SK-N-MC (cell line): ENCODE measurements at regions not wholly inside any gene's neighbourhood (a gene's known extent, or its start where the extent isn't known, plus 50 kb on each side); places are given as distances from the start of the nearest gene placed in this dataset.

Source experiments
- DNase-seq: peaks from one replicate; pipeline ENCODE4 v3.0.0-alpha.2; 2011; ENCODE audit warnings: low read depth, low spot score
- H3K27ac ChIP-seq: fragments of 200-600 bp; sonication (generic); 2 replicates; pipeline ENCODE4 v1.5.1; 2016; ENCODE audit warnings: mixed run types
- H3K36me3 ChIP-seq: fragments of 200-600 bp; sonication (generic); 2 replicates; pipeline ENCODE4 v1.6.1; 2017; ENCODE audit warnings: antibody characterized with exemption, low read length, mixed read lengths; ENCODE audit not compliant: insufficient read depth
- H3K4me3 ChIP-seq: fragments of 200-600 bp; sonication (generic); 2 replicates; pipeline ENCODE4 v1.5.1; 2016
- H3K9ac ChIP-seq: fragments of 200-600 bp; sonication (generic); 2 replicates; pipeline ENCODE4 v1.8.0; 2017; ENCODE audit warnings: mixed run types, mixed read lengths; ENCODE audit not compliant: insufficient read length
- H3K9me3 ChIP-seq: fragments of 200-600 bp; sonication (generic); 2 replicates; pipeline ENCODE4 v1.6.1; 2017; ENCODE audit warnings: low read depth, mild to moderate bottlenecking, antibody characterized with exemption, low read length, moderate library complexity, mixed read lengths
- EZH2 ChIP-seq: fragments of 200-600 bp; sonication (generic); IDR thresholded peaks from one replicate; pipeline ENCODE4 v1.6.1; 2017; ENCODE audit warnings: antibody characterized with exemption
- FOXP2 ChIP-seq: optimal IDR thresholded peaks from 2 replicates; pipeline ENCODE3; 2011; ENCODE audit warnings: mild to moderate bottlenecking, moderate library complexity; ENCODE audit not compliant: insufficient read depth; ENCODE audit errors: extremely low read length, control extremely low read depth
- POLR2AphosphoS5 ChIP-seq: IDR thresholded peaks from 2 replicates; pipeline ENCODE4 v1.6.1; 2012; ENCODE audit warnings: mild to moderate bottlenecking, low read depth, low read length, borderline replicate concordance

DNA sequence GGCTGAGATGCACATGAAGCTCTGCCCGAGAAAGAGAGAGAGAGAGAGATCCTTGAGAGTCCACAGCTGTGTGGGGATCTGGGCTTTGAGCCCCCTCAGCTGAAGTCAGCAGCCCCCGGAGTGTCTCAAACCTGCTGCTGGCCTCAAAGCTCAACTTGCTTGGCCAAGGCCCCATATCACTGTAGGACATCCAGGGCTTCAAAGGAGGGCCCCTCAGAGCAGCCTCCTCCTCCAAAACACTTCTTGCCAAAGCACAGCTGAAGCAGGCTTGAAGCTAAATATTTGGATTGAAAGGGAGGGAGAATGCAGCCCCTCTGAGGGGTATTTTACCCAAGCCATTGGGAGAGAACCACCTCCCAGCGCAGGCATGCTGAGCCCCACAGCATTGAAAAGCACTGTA, 357.6 kb downstream of the OSR1 start:
- no peaks in the 10 kb centered on the region for H3K36me3 ChIP-seq
- no peak overlapping the region for H3K27ac ChIP-seq
- no peak for DNase-seq
- H3K9me3 ChIP-seq: no peaks in the 10 kb centered on the region
- H3K9ac ChIP-seq: no peak overlapping the region
- TF ChIP-seq EZH2: no peak
- TF ChIP-seq FOXP2: no peak
- no peak for TF ChIP-seq POLR2AphosphoS5
- H3K4me3 ChIP-seq: no peak overlapping the region

DNA sequence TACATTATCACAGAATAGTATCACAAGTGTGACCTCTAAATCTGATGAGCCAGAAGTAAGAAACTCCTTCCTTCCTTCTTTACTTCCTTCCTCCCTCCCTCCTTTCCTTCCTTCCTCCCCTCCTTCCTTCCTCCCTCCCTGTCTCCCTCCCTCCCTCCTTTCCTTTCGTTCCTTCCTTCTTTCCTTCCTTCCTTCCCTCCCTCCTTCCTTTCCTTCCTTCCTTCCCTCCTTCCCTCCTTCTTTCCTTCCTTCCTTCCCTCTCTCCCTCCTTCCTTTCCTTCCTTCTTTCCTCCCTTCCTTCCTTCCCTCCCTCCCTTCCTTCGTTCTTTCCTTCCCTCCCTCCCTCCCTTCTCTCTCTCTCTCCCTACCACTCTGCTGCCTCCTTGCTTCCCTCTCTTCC, 359.2 kb downstream of the OSR1 start:
- Histone ChIP-seq H3K36me3 (no peaks in the 10 kb centered on the region), H3K27ac (no peak overlapping the region), H3K9ac (no peak overlapping the region), H3K4me3 (no peak overlapping the region), H3K9me3 (no peaks in the 10 kb centered on the region)
- TF ChIP-seq POLR2AphosphoS5: no peak
- TF ChIP-seq EZH2: no peak
- TF ChIP-seq FOXP2: no peak
- DNase-seq: no peak

DNA sequence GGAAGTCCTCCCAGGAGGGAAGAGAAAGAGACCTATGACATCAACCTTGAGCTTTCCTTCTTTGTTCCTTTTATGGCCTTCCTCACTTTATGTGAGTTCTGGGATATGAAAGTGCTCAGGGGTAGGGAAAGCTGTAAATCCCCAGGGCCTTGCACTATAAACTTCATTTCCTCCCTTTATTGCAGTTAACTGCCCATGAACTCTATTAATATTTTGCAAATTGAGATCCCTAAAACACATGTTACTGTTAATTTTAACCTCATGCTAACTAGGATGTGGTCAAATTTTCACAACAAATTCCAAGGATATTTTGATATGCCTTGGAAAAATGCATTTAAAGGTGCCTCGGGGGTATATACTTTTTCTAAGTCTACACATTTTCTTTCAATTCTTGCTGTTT, 359.9 kb downstream of the OSR1 start:
- H3K9ac ChIP-seq: no peak overlapping the region
- no peak overlapping the region for H3K27ac ChIP-seq
- no peaks in the 10 kb centered on the region for H3K9me3 ChIP-seq
- DNase-seq: no peak
- no peak overlapping the region for H3K4me3 ChIP-seq
- TF ChIP-seq FOXP2 (no peak), EZH2 (no peak), POLR2AphosphoS5 (no peak)
- H3K36me3 ChIP-seq: no peaks in the 10 kb centered on the region

DNA sequence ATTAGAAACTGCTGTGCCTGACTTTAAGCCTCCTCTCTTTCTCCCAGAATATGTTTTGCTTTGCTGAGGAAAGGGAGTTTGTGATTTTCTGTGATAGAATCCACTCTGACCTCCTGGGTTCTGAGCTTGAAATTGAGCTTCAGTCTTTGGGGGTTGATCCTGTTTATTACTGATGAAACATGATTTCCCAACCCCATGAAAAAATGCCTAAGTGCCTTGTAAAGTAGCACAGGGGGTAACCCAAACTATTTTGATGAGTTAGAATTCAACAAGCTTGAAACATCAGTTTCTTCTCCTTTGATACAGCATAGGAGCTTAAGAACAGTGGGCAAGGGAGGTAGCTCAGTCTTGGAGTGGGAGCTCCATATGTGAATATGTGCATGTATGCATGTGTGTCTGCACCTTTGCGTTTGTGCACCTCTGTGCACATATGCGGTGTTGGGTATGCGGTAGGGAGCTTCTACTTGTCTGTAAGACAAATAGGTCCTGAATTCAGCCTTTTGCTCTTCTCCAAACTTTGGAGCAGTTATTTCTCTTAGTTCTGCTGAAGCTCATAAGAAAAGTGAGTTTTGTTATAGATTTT, 364.6 kb downstream of the OSR1 start:
- Histone ChIP-seq H3K9me3 (no peaks in the 10 kb centered on the region), H3K36me3 (no peaks in the 10 kb centered on the region), H3K9ac (no peak overlapping the region), H3K4me3 (no peak overlapping the region), H3K27ac (no peak overlapping the region)
- TF ChIP-seq EZH2 (no peak), POLR2AphosphoS5 (no peak), FOXP2 (no peak)
- DNase-seq: no peak

DNA sequence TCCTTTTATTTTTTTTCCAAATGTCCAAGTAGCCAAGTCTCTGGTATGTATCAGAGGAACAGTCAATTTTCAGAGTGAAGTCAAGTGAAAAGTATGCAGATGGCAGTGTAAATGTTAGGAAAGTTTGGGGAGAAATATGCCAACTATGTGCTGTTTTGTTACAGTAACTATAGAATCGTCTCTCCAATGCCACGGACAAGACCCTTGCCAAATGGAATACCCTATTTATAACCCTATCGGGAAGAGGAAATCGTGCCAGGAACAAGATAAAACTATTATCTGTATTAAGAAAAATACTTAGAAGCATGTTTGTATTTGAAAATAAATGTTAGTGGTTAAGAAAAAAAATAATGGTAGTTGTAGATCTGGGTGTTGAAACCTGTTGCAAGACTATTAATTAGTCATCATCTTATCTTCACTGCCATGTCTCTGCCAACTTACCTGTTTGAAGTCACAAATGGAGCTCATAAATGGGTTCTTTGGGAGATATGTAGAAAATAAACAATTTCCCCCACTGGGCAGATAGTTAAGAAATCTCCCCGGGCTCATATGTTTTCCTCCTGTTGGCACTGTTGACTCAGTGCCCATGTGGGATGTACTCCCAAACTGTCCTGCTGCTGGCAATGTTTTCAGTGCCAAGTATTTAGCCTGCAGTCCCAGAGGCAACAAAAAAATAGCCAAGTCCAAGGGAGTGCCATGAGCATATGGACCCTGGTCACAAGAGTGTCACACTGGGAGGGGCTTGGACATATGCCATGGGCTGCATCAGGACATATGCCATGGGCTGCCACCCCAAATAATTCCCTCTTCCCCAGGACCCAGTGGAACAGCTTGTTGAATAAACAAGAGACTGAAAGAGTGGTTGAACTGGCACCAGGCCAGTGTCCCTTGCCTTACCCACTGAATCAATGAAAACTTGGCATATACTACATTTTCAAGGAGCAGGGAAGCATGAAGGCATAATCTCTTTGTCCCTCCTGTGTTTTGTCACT, 366.9 kb downstream of the OSR1 start:
- DNase-seq: no peak
- H3K27ac ChIP-seq: no peak overlapping the region
- H3K4me3 ChIP-seq: no peak overlapping the region
- TF ChIP-seq EZH2 (no peak), POLR2AphosphoS5 (no peak), FOXP2 (no peak)
- H3K9me3 ChIP-seq: no peaks in the 10 kb centered on the region
- no peaks in the 10 kb centered on the region for H3K36me3 ChIP-seq
- H3K9ac ChIP-seq: no peak overlapping the region

DNA sequence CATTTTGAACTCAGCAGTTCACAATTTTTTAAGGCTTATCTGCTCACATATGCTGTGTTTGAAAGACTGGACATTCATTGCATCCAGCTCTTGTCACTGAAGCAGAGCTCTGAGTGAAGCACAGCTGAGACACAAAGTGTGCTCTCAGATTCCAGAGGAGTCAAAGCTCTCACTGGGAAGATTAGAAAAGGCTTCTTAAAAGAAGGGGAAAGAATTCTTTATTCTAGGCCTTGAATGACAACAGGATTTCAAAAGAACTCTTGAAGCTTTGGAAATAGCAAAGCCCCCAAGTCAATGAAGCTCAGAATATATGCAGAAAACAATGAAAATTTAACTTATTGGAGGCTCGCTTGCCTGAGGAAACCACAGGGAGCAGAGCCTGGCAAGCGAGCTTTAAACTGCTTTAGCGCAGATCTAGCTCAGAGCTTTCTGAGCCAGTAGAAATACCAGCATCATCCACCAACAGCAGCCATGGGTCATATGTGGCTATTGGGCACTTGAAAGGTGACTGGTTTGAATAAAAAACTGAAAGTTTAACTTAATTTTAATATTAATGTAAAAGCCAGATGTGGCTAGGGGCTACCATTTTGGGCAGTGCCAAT, 369.7 kb downstream of the OSR1 start:
- Histone ChIP-seq H3K9me3 (no peaks in the 10 kb centered on the region), H3K4me3 (no peak overlapping the region), H3K9ac (no peak overlapping the region), H3K27ac (no peak overlapping the region), H3K36me3 (no peaks in the 10 kb centered on the region)
- no peak for DNase-seq
- TF ChIP-seq FOXP2 (no peak), EZH2 (no peak), POLR2AphosphoS5 (no peak)

DNA sequence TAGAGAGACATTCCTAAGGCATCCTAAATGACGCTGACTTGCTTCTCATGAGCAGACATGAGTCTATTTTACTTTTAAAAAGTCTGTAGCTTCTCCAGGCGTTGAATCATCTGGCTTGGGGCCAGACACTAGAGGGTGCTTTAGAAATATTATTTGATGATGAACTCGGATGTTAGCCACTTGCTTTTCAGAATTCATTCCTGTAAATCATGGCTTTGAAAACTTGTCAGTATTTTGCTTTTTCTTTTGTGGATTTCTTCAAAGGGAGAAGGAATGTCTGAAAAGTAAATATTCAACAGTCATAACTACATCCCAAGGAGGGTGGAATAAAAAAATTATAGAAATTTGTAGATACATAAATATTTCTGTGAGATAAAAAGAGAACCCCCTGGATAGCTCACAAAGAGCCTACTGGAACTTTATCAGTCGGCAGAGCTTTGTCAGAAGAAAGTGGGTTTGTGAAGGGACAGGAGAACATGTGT, 370.8 kb downstream of the OSR1 start:
- TF ChIP-seq POLR2AphosphoS5 (no peak), EZH2 (no peak), FOXP2 (no peak)
- H3K9ac ChIP-seq: no peak overlapping the region
- no peak overlapping the region for H3K27ac ChIP-seq
- no peak overlapping the region for H3K4me3 ChIP-seq
- no peaks in the 10 kb centered on the region for H3K9me3 ChIP-seq
- no peak for DNase-seq
- no peaks in the 10 kb centered on the region for H3K36me3 ChIP-seq

DNA sequence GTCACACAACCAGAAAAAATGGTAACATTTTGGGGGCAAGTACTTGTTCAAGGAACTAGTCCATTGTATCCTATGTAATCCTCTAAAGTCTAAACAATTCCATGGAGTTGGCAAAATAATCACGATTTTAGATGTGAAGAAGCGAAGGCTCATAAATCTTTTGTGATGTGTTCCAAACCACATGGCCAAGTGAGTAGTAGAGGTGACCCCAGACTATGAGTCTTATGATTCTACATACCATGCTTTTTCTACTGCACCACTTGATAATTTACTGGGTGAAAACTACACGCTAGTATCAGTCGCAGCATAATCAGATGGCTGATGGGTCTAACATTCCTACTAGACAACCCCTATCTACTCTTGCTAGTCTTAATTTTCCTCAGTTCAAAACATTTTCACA, 371.4 kb downstream of the OSR1 start:
- no peak overlapping the region for H3K9ac ChIP-seq
- H3K27ac ChIP-seq: no peak overlapping the region
- TF ChIP-seq EZH2 (no peak), FOXP2 (no peak), POLR2AphosphoS5 (no peak)
- H3K4me3 ChIP-seq: no peak overlapping the region
- no peaks in the 10 kb centered on the region for H3K36me3 ChIP-seq
- no peaks in the 10 kb centered on the region for H3K9me3 ChIP-seq
- no peak for DNase-seq

DNA sequence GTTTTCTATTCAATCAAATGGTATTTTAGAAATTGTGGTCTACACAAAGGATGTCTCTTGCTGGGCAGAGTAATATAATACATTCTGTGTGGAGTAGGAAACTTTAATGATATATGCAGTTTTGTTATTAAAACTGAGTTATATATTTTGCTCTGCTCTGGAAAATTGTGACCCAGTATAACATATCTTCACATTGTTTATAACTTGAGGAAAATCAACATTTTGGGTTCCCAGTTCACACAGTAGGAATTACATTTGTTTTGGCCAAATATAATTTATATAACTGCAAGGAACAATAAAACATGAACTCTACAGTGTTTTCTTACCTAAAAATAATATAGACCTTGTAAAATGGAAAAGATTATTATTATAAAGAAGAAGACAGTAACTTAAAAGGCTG, 372.4 kb downstream of the OSR1 start:
- no peak for DNase-seq
- Histone ChIP-seq H3K9ac (no peak overlapping the region), H3K36me3 (no peaks in the 10 kb centered on the region), H3K27ac (no peak overlapping the region), H3K4me3 (no peak overlapping the region), H3K9me3 (no peaks in the 10 kb centered on the region)
- TF ChIP-seq POLR2AphosphoS5 (no peak), FOXP2 (no peak), EZH2 (no peak)
